ENCODE measurements at regions not wholly inside any gene's neighbourhood (a gene's known extent, or its start where the extent isn't known, plus 50 kb on each side); places are given as distances from the start of the nearest gene placed in this dataset.

- no peak overlapping the region for H3K27ac ChIP-seq (ENCODE audit: insufficient read depth, low read depth, low read length)
- H3K36me3 ChIP-seq (ENCODE audit: control insufficient read depth in 2 of 2, extremely low read depth in 1 of 2, insufficient read depth in 2 of 2, low read length in 2 of 2): no peaks in the 10 kb centered on the region
- no peaks in the 10 kb centered on the region for H3K9me3 ChIP-seq (replicated peaks; ENCODE audit: control insufficient read depth, insufficient read depth, low read length)
- CTCF ChIA-PET: no interaction called here
- no peaks in the 10 kb centered on the region for H3K27me3 ChIP-seq (ENCODE audit: control insufficient read depth in 2 of 2, insufficient read depth in 2 of 2, low read length in 2 of 2)
- no peak overlapping the region for H3K4me2 ChIP-seq (ENCODE audit: insufficient read depth, low read length)
- no TSS peak for BruUV-seq (replicated peaks)
- H3K9me1 ChIP-seq (replicated peaks; ENCODE audit: control insufficient read depth, extremely low read depth, insufficient read depth, low read length): no peaks in the 10 kb centered on the region
- H4K20me1 ChIP-seq (replicated peaks; ENCODE audit: control insufficient read depth, extremely low read depth, insufficient read depth, low read length): no peaks in the 10 kb centered on the region
- no peak overlapping the region for H2AFZ ChIP-seq (ENCODE audit: low read depth, low read length)
- no peaks in the 10 kb centered on the region for H3K4me1 ChIP-seq (ENCODE audit: control insufficient read depth, extremely low read depth, insufficient read depth, low read length)
- H3K79me2 ChIP-seq (ENCODE audit: control insufficient read depth, insufficient read depth, low read length): no peaks in the 10 kb centered on the region
- H3K4me3 ChIP-seq (replicated peaks in 1 of 3; ENCODE audit: insufficient read depth in 1 of 3, low read depth in 1 of 3, low read length in 3 of 3): no peak overlapping the region
- intact Hi-C loops (cut with micrococcal nuclease) (no loop called here), dilution Hi-C loops (cut with MboI; ENCODE audit: extremely low pct_ligation_motif_present, low sequenced_read_pairs) (no loop called here)
- H3K9ac ChIP-seq (replicated peaks; ENCODE audit: extremely low read depth, insufficient read depth, low read length): no peak overlapping the region
- POLR2A ChIA-PET: no interaction called here
- FAIRE-seq (no peak), DNase-seq (ENCODE audit: low read depth, low spot score) (no peak)
- no peak for TF ChIP-seq GATA2 (IDR thresholded peaks at IDR 0.05; ENCODE audit: insufficient read depth, insufficient read length, low read depth, low read length)
- TF ChIP-seq FOS (IDR thresholded peaks at IDR 0.05; ENCODE audit: borderline replicate concordance, insufficient read depth, low read length): no peak
- no peak for TF ChIP-seq POLR2A (IDR thresholded peaks at IDR 0.05; ENCODE audit: low read depth, low read length)
- TF ChIP-seq, protein P1, sequence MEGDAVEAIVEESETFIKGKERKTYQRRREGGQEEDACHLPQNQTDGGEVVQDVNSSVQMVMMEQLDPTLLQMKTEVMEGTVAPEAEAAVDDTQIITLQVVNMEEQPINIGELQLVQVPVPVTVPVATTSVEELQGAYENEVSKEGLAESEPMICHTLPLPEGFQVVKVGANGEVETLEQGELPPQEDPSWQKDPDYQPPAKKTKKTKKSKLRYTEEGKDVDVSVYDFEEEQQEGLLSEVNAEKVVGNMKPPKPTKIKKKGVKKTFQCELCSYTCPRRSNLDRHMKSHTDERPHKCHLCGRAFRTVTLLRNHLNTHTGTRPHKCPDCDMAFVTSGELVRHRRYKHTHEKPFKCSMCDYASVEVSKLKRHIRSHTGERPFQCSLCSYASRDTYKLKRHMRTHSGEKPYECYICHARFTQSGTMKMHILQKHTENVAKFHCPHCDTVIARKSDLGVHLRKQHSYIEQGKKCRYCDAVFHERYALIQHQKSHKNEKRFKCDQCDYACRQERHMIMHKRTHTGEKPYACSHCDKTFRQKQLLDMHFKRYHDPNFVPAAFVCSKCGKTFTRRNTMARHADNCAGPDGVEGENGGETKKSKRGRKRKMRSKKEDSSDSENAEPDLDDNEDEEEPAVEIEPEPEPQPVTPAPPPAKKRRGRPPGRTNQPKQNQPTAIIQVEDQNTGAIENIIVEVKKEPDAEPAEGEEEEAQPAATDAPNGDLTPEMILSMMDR (IDR thresholded peaks at IDR 0.05; ENCODE audit: extremely low read depth in 1 of 2, insufficient read depth in 1 of 2, low read depth in 1 of 2, low read length in 2 of 2): no peak
Observed at GRCh38 chr2:239778861-239779558, 246.1 kb downstream of the NDUFA10 start.

DNA sequence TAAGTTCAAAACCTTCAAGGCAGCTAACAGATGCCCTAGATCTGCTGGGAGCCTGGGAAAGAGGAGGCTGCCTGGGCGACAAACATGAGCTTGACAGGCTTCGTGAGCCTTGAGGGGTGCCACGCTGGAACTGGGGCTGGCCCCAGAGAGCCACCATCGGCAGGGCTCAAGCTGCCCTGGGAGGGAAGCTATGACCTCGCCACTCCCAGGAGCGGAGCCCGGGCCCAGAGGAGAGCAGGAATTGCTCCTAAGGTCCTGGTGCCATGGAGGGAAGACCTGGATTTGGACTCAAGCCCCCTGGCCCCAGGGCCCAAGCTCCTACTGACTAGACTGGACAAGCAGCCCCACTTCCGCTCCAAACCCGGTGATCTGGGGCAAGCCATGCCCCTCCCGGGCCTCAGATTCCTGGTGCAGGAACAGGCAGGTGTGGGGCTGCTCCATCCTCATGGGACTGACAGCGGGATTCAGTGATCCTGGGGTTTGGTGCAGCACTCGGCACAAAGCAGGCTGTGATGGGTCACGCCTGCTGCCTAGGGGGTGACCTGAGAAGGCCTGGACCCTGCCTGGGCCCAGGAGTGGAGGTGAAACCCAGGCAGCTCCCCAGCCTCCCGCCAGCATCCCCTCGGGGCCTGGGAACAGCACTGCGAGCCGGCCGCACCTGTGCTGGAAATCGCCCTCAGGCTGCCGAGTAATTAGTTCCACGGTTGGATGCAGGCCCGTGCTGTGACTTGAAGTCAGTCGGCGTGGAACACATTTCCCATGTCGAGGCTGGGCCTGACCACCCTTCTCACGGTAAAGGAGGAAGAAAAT lies 246.9 kb downstream of the NDUFA10 start:
- Histone ChIP-seq H3K27ac (ENCODE audit: insufficient read depth, low read depth, low read length) (no peak overlapping the region), H3K36me3 (ENCODE audit: control insufficient read depth in 2 of 2, extremely low read depth in 1 of 2, insufficient read depth in 2 of 2, low read length in 2 of 2) (no peaks in the 10 kb centered on the region), H2AFZ (ENCODE audit: low read depth, low read length) (no peak overlapping the region), H3K9ac (replicated peaks; ENCODE audit: extremely low read depth, insufficient read depth, low read length) (no peak overlapping the region), H3K4me1 (ENCODE audit: control insufficient read depth, extremely low read depth, insufficient read depth, low read length) (no peaks in the 10 kb centered on the region), H3K27me3 (ENCODE audit: control insufficient read depth in 2 of 2, insufficient read depth in 2 of 2, low read length in 2 of 2) (no peaks in the 10 kb centered on the region), H4K20me1 (replicated peaks; ENCODE audit: control insufficient read depth, extremely low read depth, insufficient read depth, low read length) (no peaks in the 10 kb centered on the region), H3K79me2 (ENCODE audit: control insufficient read depth, insufficient read depth, low read length) (no peaks in the 10 kb centered on the region), H3K4me3 (replicated peaks in 1 of 3; ENCODE audit: insufficient read depth in 1 of 3, low read depth in 1 of 3, low read length in 3 of 3) (no peak overlapping the region), H3K9me3 (replicated peaks; ENCODE audit: control insufficient read depth, insufficient read depth, low read length) (no peaks in the 10 kb centered on the region), H3K9me1 (replicated peaks; ENCODE audit: control insufficient read depth, extremely low read depth, insufficient read depth, low read length) (no peaks in the 10 kb centered on the region), H3K4me2 (ENCODE audit: insufficient read depth, low read length) (no peak overlapping the region)
- intact Hi-C loops (cut with micrococcal nuclease): no loop called here
- ChIA-PET CTCF (no interaction called here), POLR2A (no interaction called here)
- TF ChIP-seq JUN (IDR thresholded peaks at IDR 0.05; ENCODE audit: borderline replicate concordance, insufficient read depth, insufficient read length, low read depth) (no peak), POLR2AphosphoS5 (IDR thresholded peaks at IDR 0.05; ENCODE audit: insufficient read depth, low read depth, low read length) (no peak), POLR2A (IDR thresholded peaks at IDR 0.05; ENCODE audit: low read depth, low read length) (no peak), EZH2 (IDR thresholded peaks at IDR 0.05; ENCODE audit: borderline replicate concordance, low read depth, low read length, severe bottlenecking) (no peak), FOS (IDR thresholded peaks at IDR 0.05; ENCODE audit: borderline replicate concordance, insufficient read depth, low read length) (no peak), GATA2 (IDR thresholded peaks at IDR 0.05; ENCODE audit: insufficient read depth, insufficient read length, low read depth, low read length) (no peak), MYC (IDR thresholded peaks at IDR 0.05; ENCODE audit: low read depth, low read length) (no peak)
- TF ChIP-seq, protein P1 (IDR thresholded peaks at IDR 0.05; ENCODE audit: extremely low read depth in 1 of 2, insufficient read depth in 1 of 2, low read depth in 1 of 2, low read length in 2 of 2): no peak
- TF ChIP-seq, protein P2, sequence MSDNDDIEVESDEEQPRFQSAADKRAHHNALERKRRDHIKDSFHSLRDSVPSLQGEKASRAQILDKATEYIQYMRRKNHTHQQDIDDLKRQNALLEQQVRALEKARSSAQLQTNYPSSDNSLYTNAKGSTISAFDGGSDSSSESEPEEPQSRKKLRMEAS (IDR thresholded peaks at IDR 0.05; ENCODE audit: insufficient read depth, insufficient read length): no peak
- FAIRE-seq: no peak
- no peak for DNase-seq (ENCODE audit: low read depth, low spot score)
- BruUV-seq (replicated peaks): no TSS peak
- dilution Hi-C loops (cut with MboI; ENCODE audit: extremely low pct_ligation_motif_present, low sequenced_read_pairs): no loop called here
